GM18505 (cell line): ENCODE measurements at regions not wholly inside any gene's neighbourhood (a gene's known extent, or its start where the extent isn't known, plus 50 kb on each side); places are given as distances from the start of the nearest gene placed in this dataset.
A peak's percentile ranks its signal among the peaks of the same experiment; 100 is the strongest.

Experiments
- ATAC-seq: cut with Tn5 transposase; IDR thresholded peaks from one replicate; pipeline ENCODE4 v1.9.1; 2021; ENCODE audit not compliant: unreplicated experiment
- POLR2A ChIP-seq: IDR thresholded peaks from 4 replicates; pipeline ENCODE4 v1.6.1; 2011; ENCODE audit warnings: borderline replicate concordance; ENCODE audit not compliant: insufficient read depth, insufficient read length; ENCODE audit errors: extremely low read depth

GRCh38 chr5:159451197-159452052 is 121.1 kb upstream of the IL12B start:
- TF ChIP-seq POLR2A, result no peak
- no peak for ATAC-seq

- TF ChIP-seq POLR2A, result no peak
- ATAC-seq, result no peak
These were observed 122.3 kb upstream of the IL12B start for GRCh38 chr5:159452480-159453167.

- ATAC-seq, result no peak
- TF ChIP-seq POLR2A, result no peak
These were observed 122.9 kb upstream of the IL12B start for GRCh38 chr5:159453209-159453608.

GRCh38 chr5:159456261-159456660 is 126.0 kb upstream of the IL12B start:
- no peak for ATAC-seq
- no peak for TF ChIP-seq POLR2A

GRCh38 chr5:159456722-159457465 is 126.6 kb upstream of the IL12B start:
- no peak for TF ChIP-seq POLR2A
- ATAC-seq, result peak; percentile 89

- TF ChIP-seq POLR2A, result no peak
- peak; percentile 41 for ATAC-seq
These were observed 128.0 kb upstream of the IL12B start for GRCh38 chr5:159458217-159458711.

GRCh38 chr5:159459132-159459627 is 128.9 kb upstream of the IL12B start:
- TF ChIP-seq POLR2A, result no peak
- ATAC-seq, result no peak

- no peak for ATAC-seq
- no peak for TF ChIP-seq POLR2A
These were observed 129.8 kb upstream of the IL12B start for GRCh38 chr5:159459951-159460538.

GRCh38 chr5:159463590-159464321 is 133.5 kb upstream of the IL12B start:
- ATAC-seq, result no peak
- TF ChIP-seq POLR2A, result no peak

GRCh38 chr5:159465604-159466003 is 135.3 kb upstream of the IL12B start:
- ATAC-seq, result no peak
- TF ChIP-seq POLR2A, result no peak

GRCh38 chr5:159467666-159468065 is 137.4 kb upstream of the IL12B start:
- ATAC-seq, result no peak

More at GRCh38 chr5:159467666-159468065, 137.4 kb upstream of the IL12B start:
- TF ChIP-seq POLR2A, result no peak
